SU-DHL-6 (cell line): ENCODE measurements at regions not wholly inside any gene's neighbourhood (a gene's known extent, or its start where the extent isn't known, plus 50 kb on each side); places are given as distances from the start of the nearest gene placed in this dataset.

Experiments used
- H2AFZ ChIP-seq: fragments of 200-600 bp; sonication (generic); 2 replicates; pipeline ENCODE4 v1.6.1; 2014; ENCODE audit warnings: low read depth, mild to moderate bottlenecking, moderate library complexity, mixed read lengths, antibody characterized with exemption, low read length; ENCODE audit not compliant: severe bottlenecking
- H3F3A ChIP-seq: fragments of 200-600 bp; shearing (Covaris generic); 2 replicates; pipeline ENCODE4 v1.6.0; 2016; ENCODE audit warnings: antibody characterized with exemption, mild to moderate bottlenecking; ENCODE audit not compliant: insufficient read depth
- H3K27ac ChIP-seq: fragments of 200-600 bp; sonication (generic); 2 replicates; pipeline ENCODE4 v1.5.1; 2016; ENCODE audit warnings: low read depth, mild to moderate bottlenecking, low read length, moderate library complexity, mixed read lengths
- H3K27me3 ChIP-seq: fragments of 200-600 bp; sonication (generic), shearing (Covaris generic); 2 replicates; pipeline ENCODE4 v1.6.0; 2014; ENCODE audit warnings: mild to moderate bottlenecking, low read length
- H3K36me3 ChIP-seq: fragments of 200-600 bp; sonication (generic); 2 replicates; pipeline ENCODE4 v1.6.1; 2014; ENCODE audit warnings: mild to moderate bottlenecking, low read length, mixed read lengths
- H3K4me2 ChIP-seq: fragments of 300-600, 200-600 bp; shearing (Covaris generic), sonication (generic); 2 replicates; pipeline ENCODE4 v1.6.0; 2014; ENCODE audit warnings: low read length, low read depth, mild to moderate bottlenecking; ENCODE audit not compliant: poor library complexity, severe bottlenecking
- H3K4me3 ChIP-seq: fragments of 200-600 bp; sonication (generic); 2 replicates; pipeline ENCODE4 v1.5.1; 2014; ENCODE audit warnings: antibody characterized with exemption, low read length, mild to moderate bottlenecking, mixed read lengths; ENCODE audit not compliant: insufficient read depth, poor library complexity, severe bottlenecking
- H3K79me2 ChIP-seq: fragments of 200-600 bp; sonication (generic); 2 replicates; pipeline ENCODE4 v1.6.1; 2014; ENCODE audit warnings: mild to moderate bottlenecking, low read length, moderate library complexity; ENCODE audit not compliant: insufficient read depth
- H3K9ac ChIP-seq: fragments of 200-600 bp; sonication (generic); 2 replicates; pipeline ENCODE4 v1.7.0; 2014; ENCODE audit warnings: mild to moderate bottlenecking, low read length
- H3K9me2 ChIP-seq: fragments of 200-600 bp; sonication (generic); replicated peaks from 2 replicates; pipeline ENCODE4 v1.6.1; 2014; ENCODE audit warnings: low read length; ENCODE audit not compliant: insufficient read depth
- H3K9me3 ChIP-seq: fragments of 200-600 bp; sonication (generic); 2 replicates; pipeline ENCODE4 v1.6.1; 2014; ENCODE audit warnings: low read length, mixed read lengths; ENCODE audit not compliant: insufficient read depth
- H4K20me1 ChIP-seq: fragments of 200-600 bp; sonication (generic); 2 replicates; pipeline ENCODE4 v1.6.1; 2014; ENCODE audit warnings: low read depth, mild to moderate bottlenecking, antibody characterized with exemption, low read length, moderate library complexity, mixed read lengths
- EZH2phosphoT487 ChIP-seq: fragments of 200-600 bp; sonication (generic), shearing (Covaris generic); conservative IDR thresholded peaks from 2 replicates; pipeline ENCODE4 v1.6.1; 2018; ENCODE audit warnings: mild to moderate bottlenecking, antibody characterized with exemption, low read length, moderate library complexity, mixed read lengths
- TF ChIP-seq, protein P1 (sequence below): fragments of 200-600 bp; sonication (generic); IDR thresholded peaks from one replicate; pipeline ENCODE4 v1.5.1; 2017; ENCODE audit warnings: antibody characterized with exemption, mild to moderate bottlenecking, low read length, moderate library complexity; ENCODE audit not compliant: insufficient read depth, poor library complexity, severe bottlenecking

DNA sequence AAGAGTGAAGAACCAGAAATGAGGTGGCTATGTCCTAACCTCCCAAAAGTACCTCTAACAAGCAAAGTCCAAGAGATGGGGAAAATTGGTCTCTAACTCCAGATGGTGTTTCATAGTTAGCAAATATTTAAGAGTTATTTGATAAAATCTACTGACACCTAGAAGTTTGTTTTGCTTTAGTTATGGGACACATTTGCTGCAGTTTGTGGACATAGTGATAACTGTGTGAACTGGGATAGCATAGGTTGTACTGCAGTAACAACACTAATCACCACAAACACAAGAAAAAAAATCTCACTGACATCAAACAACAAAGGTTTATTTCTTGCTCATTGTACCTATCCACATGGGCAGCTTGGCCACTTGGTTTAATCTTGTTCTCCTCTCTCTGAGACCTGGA lies 965.0 kb upstream of the SPRY2 start:
- TF ChIP-seq EZH2phosphoT487: no peak
- TF ChIP-seq, protein P1, sequence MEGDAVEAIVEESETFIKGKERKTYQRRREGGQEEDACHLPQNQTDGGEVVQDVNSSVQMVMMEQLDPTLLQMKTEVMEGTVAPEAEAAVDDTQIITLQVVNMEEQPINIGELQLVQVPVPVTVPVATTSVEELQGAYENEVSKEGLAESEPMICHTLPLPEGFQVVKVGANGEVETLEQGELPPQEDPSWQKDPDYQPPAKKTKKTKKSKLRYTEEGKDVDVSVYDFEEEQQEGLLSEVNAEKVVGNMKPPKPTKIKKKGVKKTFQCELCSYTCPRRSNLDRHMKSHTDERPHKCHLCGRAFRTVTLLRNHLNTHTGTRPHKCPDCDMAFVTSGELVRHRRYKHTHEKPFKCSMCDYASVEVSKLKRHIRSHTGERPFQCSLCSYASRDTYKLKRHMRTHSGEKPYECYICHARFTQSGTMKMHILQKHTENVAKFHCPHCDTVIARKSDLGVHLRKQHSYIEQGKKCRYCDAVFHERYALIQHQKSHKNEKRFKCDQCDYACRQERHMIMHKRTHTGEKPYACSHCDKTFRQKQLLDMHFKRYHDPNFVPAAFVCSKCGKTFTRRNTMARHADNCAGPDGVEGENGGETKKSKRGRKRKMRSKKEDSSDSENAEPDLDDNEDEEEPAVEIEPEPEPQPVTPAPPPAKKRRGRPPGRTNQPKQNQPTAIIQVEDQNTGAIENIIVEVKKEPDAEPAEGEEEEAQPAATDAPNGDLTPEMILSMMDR: no peak
- Histone ChIP-seq H2AFZ (no peak overlapping the region), H3K4me3 (no peak overlapping the region), H3F3A (no peaks in the 10 kb centered on the region), H3K9me3 (no peaks in the 10 kb centered on the region), H4K20me1 (no peaks in the 10 kb centered on the region), H3K36me3 (no peaks in the 10 kb centered on the region), H3K4me2 (no peak overlapping the region), H3K27me3 (no peaks in the 10 kb centered on the region), H3K79me2 (no peaks in the 10 kb centered on the region), H3K27ac (no peak overlapping the region), H3K9me2 (no peaks in the 10 kb centered on the region), H3K9ac (no peak overlapping the region)

DNA sequence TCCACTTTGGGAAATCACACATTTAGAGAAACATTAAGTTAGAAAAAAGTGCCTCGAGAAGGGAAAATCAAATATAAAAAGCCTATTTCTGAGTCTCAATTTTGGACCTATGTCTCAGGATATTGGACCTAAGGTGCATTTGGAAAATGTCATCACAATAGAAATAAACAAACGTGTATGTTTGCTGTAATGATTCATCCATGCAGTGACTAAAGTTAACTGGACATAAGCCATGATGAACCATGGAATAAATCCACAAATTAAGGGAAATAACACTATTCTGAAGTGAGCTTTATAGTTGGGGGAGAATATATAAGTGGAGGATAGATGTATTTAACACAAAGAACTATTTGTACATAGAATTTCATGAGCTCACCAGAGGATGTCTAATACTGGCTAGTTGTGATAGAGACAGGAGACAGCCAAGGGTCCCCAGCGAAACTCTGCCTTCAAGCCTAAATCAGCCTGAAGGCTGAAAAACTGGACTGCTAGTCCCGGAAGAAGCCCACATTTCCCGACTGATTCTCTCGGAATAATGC lies 963.3 kb upstream of the SPRY2 start:
- no peaks in the 10 kb centered on the region for H3K27me3 ChIP-seq
- TF ChIP-seq, protein P1: no peak
- TF ChIP-seq EZH2phosphoT487: no peak
- no peak overlapping the region for H3K4me2 ChIP-seq
- no peak overlapping the region for H2AFZ ChIP-seq
- no peaks in the 10 kb centered on the region for H3K36me3 ChIP-seq
- H3K9me3 ChIP-seq: no peaks in the 10 kb centered on the region
- no peak overlapping the region for H3K4me3 ChIP-seq
- no peaks in the 10 kb centered on the region for H3K79me2 ChIP-seq
- no peak overlapping the region for H3K27ac ChIP-seq
- no peaks in the 10 kb centered on the region for H4K20me1 ChIP-seq
- H3F3A ChIP-seq: no peaks in the 10 kb centered on the region
- no peaks in the 10 kb centered on the region for H3K9me2 ChIP-seq
- H3K9ac ChIP-seq: no peak overlapping the region

DNA sequence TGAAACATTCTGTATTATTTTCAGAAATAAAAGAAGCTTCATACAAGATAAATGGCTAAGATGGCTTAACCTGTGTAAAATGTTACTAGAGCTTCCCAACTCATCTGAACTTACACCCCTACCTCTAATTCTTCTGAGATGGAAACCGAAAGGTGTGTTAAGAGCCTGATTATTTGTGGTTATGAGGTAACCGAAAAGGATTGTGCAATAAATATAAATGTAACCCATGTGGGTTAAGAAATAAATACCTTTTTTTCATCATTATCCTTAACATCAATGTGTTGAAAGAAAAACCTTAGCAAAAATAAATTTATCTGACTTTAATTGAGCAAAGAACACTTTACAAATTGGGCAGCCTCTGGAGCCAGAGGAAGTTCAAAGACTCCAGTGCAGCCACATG lies 961.8 kb upstream of the SPRY2 start:
- Histone ChIP-seq H3K27me3 (no peaks in the 10 kb centered on the region), H4K20me1 (no peaks in the 10 kb centered on the region), H3K4me3 (no peak overlapping the region), H3K9me3 (no peaks in the 10 kb centered on the region), H2AFZ (no peak overlapping the region), H3K79me2 (no peaks in the 10 kb centered on the region), H3K27ac (no peak overlapping the region), H3K9me2 (no peaks in the 10 kb centered on the region), H3K4me2 (no peak overlapping the region), H3F3A (no peaks in the 10 kb centered on the region), H3K9ac (no peak overlapping the region), H3K36me3 (no peaks in the 10 kb centered on the region)
- TF ChIP-seq EZH2phosphoT487: no peak
- TF ChIP-seq, protein P1: no peak
